Activated CD4-positive, alpha-beta memory T cell treated with anti-CD3 and anti-CD28 coated beads for 36 hours (primary cell): ENCODE measurements at regions not wholly inside any gene's neighbourhood (a gene's known extent, or its start where the extent isn't known, plus 50 kb on each side); places are given as distances from the start of the nearest gene placed in this dataset.

ENCODE experiments used
- CTCF ChIA-PET: fragments of 350-600 bp; sonication (Branson Sonifier 250); formaldehyde crosslinking; loops from one replicate; lab custom pipeline; 2021; ENCODE audit warnings: antibody characterized with exemption, inconsistent platforms; lab: Charles Lee
- POLR2A ChIA-PET: fragments of 350-600 bp; sonication (Branson Sonifier 250); formaldehyde crosslinking; loops from one replicate; lab custom pipeline; 2021; ENCODE audit warnings: antibody characterized with exemption; lab: Charles Lee
- DNase-seq: peaks from one replicate; pipeline ENCODE4 v3.0.0-alpha.2; 2020
- H3K27ac Mint-ChIP-seq: one replicate; pipeline ENCODE4 v1.8.0; 2021; ENCODE audit warnings: mixed read lengths
- H3K27me3 Mint-ChIP-seq: one replicate; pipeline ENCODE4 v1.8.0; 2021; ENCODE audit warnings: mixed read lengths
- H3K36me3 Mint-ChIP-seq: one replicate; pipeline ENCODE4 v1.8.0; 2021; ENCODE audit warnings: mixed read lengths
- H3K4me1 Mint-ChIP-seq: one replicate; pipeline ENCODE4 v1.8.0; 2021; ENCODE audit warnings: low read depth, mixed read lengths
- H3K4me3 Mint-ChIP-seq: one replicate; pipeline ENCODE4 v1.8.0; 2021; ENCODE audit warnings: mild to moderate bottlenecking, mixed read lengths
- H3K9me3 Mint-ChIP-seq: one replicate; pipeline ENCODE4 v1.8.0; 2021; ENCODE audit warnings: mixed read lengths
- intact Hi-C: fragments of 100-400 bp; cut with micrococcal nuclease; formaldehyde crosslinking; loops from one replicate; pipeline ENCODE4 v1.15.1; 2023

DNA sequence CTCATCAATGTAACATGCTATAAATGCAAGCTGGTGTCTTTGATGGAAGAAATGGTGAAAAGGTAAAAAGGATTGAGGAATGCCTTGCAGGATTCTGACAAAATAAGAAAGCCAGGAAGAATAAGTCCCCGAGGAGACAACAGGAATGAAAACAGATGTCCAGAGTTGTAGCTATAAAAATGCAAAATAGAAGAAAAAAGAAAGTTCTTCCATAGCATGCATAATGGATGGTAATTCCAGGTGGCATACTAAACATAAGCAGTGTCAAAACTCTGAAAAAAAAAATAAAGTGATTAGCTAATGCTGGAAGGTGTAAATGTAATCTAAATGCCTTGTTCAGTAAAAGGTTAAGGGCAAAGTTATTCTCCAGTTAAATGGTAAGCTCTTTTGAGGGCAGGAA, 225.9 kb upstream of the CHST9 start:
- intact Hi-C loops, result no loop called here
- H3K36me3 Mint-ChIP-seq, result no peaks in the 10 kb centered on the region
- H3K9me3 Mint-ChIP-seq, result peaks cover 10% of the 10 kb centered on the region
- ChIA-PET CTCF (no interaction called here), POLR2A (no interaction called here)
- no peak overlapping the region for H3K27ac Mint-ChIP-seq
- no peaks in the 10 kb centered on the region for H3K4me1 Mint-ChIP-seq
- no peaks in the 10 kb centered on the region for H3K27me3 Mint-ChIP-seq
- no peak overlapping the region for H3K4me3 Mint-ChIP-seq
- no peak for DNase-seq

GRCh38 chr18:27404855-27405254, 219.7 kb upstream of the CHST9 start:
- no peak overlapping the region for H3K27ac Mint-ChIP-seq
- H3K27me3 Mint-ChIP-seq, result no peaks in the 10 kb centered on the region
- H3K9me3 Mint-ChIP-seq, result peaks cover 17% of the 10 kb centered on the region
- no peak for DNase-seq
- CTCF ChIA-PET, result no interaction called here
- intact Hi-C loops, result no loop called here
- no peaks in the 10 kb centered on the region for H3K4me1 Mint-ChIP-seq
- no peaks in the 10 kb centered on the region for H3K36me3 Mint-ChIP-seq
- POLR2A ChIA-PET, result no interaction called here
- H3K4me3 Mint-ChIP-seq, result no peak overlapping the region

DNA sequence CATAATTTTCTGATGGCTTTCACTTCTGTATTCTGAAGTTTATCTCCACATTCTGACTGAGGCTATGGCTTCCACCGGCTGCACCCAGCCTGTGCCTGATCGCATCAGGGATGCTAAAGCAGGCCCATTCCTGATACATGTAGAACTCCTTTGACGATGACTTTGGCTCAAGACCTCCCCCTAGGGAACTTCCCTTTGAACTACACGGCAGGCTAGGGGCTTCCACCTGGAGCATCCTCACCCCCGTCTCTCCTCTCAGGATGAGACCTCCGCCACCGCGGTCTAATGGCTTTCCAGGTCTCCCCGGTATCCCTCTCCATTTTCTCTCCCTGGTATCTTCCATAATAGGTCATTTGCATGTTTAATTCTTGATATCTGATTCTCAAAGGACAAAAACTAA, 214.9 kb upstream of the CHST9 start:
- no peak for DNase-seq
- Mint-ChIP-seq H3K4me1 (no peaks in the 10 kb centered on the region), H3K9me3 (peaks cover 14% of the 10 kb centered on the region), H3K36me3 (no peaks in the 10 kb centered on the region), H3K27me3 (no peaks in the 10 kb centered on the region), H3K4me3 (no peak overlapping the region), H3K27ac (no peak overlapping the region)
- ChIA-PET CTCF (no interaction called here), POLR2A (no interaction called here)
- intact Hi-C loops, result no loop called here

- ChIA-PET POLR2A (no interaction called here), CTCF (no interaction called here)
- no peak overlapping the region for H3K27ac Mint-ChIP-seq
- H3K36me3 Mint-ChIP-seq, result no peaks in the 10 kb centered on the region
- no peak for DNase-seq
- peaks cover 13% of the 10 kb centered on the region for H3K9me3 Mint-ChIP-seq
- H3K4me1 Mint-ChIP-seq, result no peaks in the 10 kb centered on the region
- H3K27me3 Mint-ChIP-seq, result no peaks in the 10 kb centered on the region
- intact Hi-C loops, result no loop called here
- H3K4me3 Mint-ChIP-seq, result no peak overlapping the region
These were observed 210.6 kb upstream of the CHST9 start for GRCh38 chr18:27395752-27396151.

- Mint-ChIP-seq H3K4me1 (no peaks in the 10 kb centered on the region), H3K27ac (no peak overlapping the region), H3K36me3 (no peaks in the 10 kb centered on the region), H3K27me3 (no peaks in the 10 kb centered on the region), H3K4me3 (no peak overlapping the region), H3K9me3 (peaks cover 9% of the 10 kb centered on the region)
- DNase-seq, result no peak
- intact Hi-C loops, result no loop called here
- ChIA-PET CTCF (no interaction called here), POLR2A (no interaction called here)
These were observed 209.6 kb upstream of the CHST9 start for GRCh38 chr18:27394687-27395086.

GRCh38 chr18:27382567-27383216, 197.6 kb upstream of the CHST9 start:
- intact Hi-C loops, result no loop called here
- Mint-ChIP-seq H3K4me3 (no peak overlapping the region), H3K36me3 (no peaks in the 10 kb centered on the region), H3K27ac (no peak overlapping the region), H3K27me3 (no peaks in the 10 kb centered on the region), H3K9me3 (peaks cover 15% of the 10 kb centered on the region), H3K4me1 (no peaks in the 10 kb centered on the region)
- DNase-seq, result no peak
- POLR2A ChIA-PET, result no interaction called here
- CTCF ChIA-PET, result no interaction called here

DNA sequence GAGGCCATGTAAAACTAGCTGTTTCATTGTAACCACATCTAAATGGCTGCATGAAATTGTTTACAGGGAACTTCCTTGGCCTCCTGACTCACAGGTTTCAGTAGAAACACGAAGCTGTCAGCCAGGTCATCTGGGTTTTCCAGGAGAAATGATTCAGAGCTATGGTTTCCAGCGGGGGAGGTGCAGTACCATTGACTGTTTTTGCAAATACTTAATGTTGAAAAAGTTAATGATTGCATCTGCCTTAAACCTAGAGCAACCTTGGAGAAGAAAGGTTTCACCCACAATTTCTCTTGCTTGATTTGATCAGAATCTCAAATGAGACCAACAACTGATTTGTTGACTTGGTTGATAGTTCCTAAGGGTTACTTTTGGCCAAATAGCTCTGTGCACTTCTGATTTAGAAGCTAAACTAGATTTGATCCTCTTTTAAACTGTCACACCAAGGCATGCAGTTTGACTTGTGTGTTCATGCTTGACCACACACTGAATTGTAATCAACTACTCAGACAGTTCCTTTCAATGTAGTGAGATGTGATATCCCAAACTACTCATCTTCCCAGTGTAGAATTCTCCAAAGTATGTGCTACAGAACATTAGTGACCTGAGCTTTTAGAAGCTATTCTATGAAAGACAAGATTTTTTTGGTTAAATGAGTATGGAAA, 193.5 kb upstream of the CHST9 start:
- peaks cover 10% of the 10 kb centered on the region for H3K9me3 Mint-ChIP-seq

GRCh38 chr18:27377251-27377650, 192.1 kb upstream of the CHST9 start:
- no peak for DNase-seq
- no peaks in the 10 kb centered on the region for H3K4me1 Mint-ChIP-seq
- no peak overlapping the region for H3K27ac Mint-ChIP-seq
- H3K4me3 Mint-ChIP-seq, result no peak overlapping the region
- peaks cover 6% of the 10 kb centered on the region for H3K9me3 Mint-ChIP-seq
- no peaks in the 10 kb centered on the region for H3K27me3 Mint-ChIP-seq
- no peaks in the 10 kb centered on the region for H3K36me3 Mint-ChIP-seq
- intact Hi-C loops, result no loop called here
- POLR2A ChIA-PET, result no interaction called here
- CTCF ChIA-PET, result no interaction called here

More for the DNA sequence above, 193.5 kb upstream of the CHST9 start:
- Mint-ChIP-seq H3K27ac (no peak overlapping the region), H3K4me1 (no peaks in the 10 kb centered on the region), H3K4me3 (no peak overlapping the region), H3K27me3 (no peaks in the 10 kb centered on the region), H3K36me3 (no peaks in the 10 kb centered on the region)
- intact Hi-C loops, result no loop called here
- ChIA-PET CTCF (no interaction called here), POLR2A (no interaction called here)
- peak; percentile 16 for DNase-seq

- POLR2A ChIA-PET, result no interaction called here
- Mint-ChIP-seq H3K9me3 (no peaks in the 10 kb centered on the region), H3K4me1 (no peaks in the 10 kb centered on the region), H3K4me3 (no peak overlapping the region), H3K36me3 (no peaks in the 10 kb centered on the region), H3K27me3 (no peaks in the 10 kb centered on the region), H3K27ac (no peak overlapping the region)
- CTCF ChIA-PET, result no interaction called here
- DNase-seq, result no peak
- intact Hi-C loops, result no loop called here
These were observed 187.3 kb upstream of the CHST9 start for GRCh38 chr18:27372386-27372785.

DNA sequence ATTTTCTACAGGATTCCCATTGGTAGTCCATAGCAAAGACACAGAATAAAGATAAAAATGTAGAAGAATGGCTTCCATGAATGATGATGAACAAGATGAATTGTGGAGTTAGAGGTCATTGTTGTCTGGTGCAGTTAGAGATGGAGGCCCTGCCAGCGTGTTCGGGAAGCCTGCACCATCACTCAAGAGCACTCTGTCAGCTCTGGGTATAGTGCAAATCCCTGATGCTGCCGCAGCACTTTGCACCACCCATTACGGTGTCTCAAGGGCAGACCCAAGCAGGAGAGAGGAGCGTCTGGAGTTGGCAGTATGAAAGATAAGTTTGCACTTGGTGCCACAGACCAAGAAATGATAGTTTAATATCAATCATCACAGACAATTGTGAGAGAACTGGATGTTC, 181.6 kb upstream of the CHST9 start:
- H3K27me3 Mint-ChIP-seq, result no peaks in the 10 kb centered on the region
- DNase-seq, result no peak
- H3K4me1 Mint-ChIP-seq, result no peaks in the 10 kb centered on the region
- intact Hi-C loops, result no loop called here
- ChIA-PET CTCF (no interaction called here), POLR2A (no interaction called here)
- H3K4me3 Mint-ChIP-seq, result no peak overlapping the region
- H3K36me3 Mint-ChIP-seq, result no peaks in the 10 kb centered on the region
- no peak overlapping the region for H3K27ac Mint-ChIP-seq
- H3K9me3 Mint-ChIP-seq, result peaks cover 10% of the 10 kb centered on the region

GRCh38 chr18:27366151-27366550, 181.0 kb upstream of the CHST9 start:
- CTCF ChIA-PET, result no interaction called here
- no peak overlapping the region for H3K4me3 Mint-ChIP-seq

GRCh38 chr18:27363872-27364271, 178.8 kb upstream of the CHST9 start:
- ChIA-PET POLR2A (no interaction called here), CTCF (no interaction called here)
- Mint-ChIP-seq H3K4me1 (no peaks in the 10 kb centered on the region), H3K36me3 (no peaks in the 10 kb centered on the region), H3K9me3 (peaks cover 14% of the 10 kb centered on the region), H3K27ac (no peak overlapping the region), H3K27me3 (no peaks in the 10 kb centered on the region), H3K4me3 (no peak overlapping the region)
- DNase-seq, result no peak
- intact Hi-C loops, result no loop called here

More at GRCh38 chr18:27366151-27366550, 181.0 kb upstream of the CHST9 start:
- POLR2A ChIA-PET, result no interaction called here
- H3K27ac Mint-ChIP-seq, result no peak overlapping the region
- DNase-seq, result no peak
- no peaks in the 10 kb centered on the region for H3K27me3 Mint-ChIP-seq
- intact Hi-C loops, result no loop called here
- H3K9me3 Mint-ChIP-seq, result peaks cover 10% of the 10 kb centered on the region
- H3K4me1 Mint-ChIP-seq, result no peaks in the 10 kb centered on the region
- no peaks in the 10 kb centered on the region for H3K36me3 Mint-ChIP-seq

- H3K4me1 Mint-ChIP-seq, result no peaks in the 10 kb centered on the region
- intact Hi-C loops, result no loop called here
- CTCF ChIA-PET, result no interaction called here
These were observed 176.4 kb upstream of the CHST9 start for GRCh38 chr18:27361477-27361876.

More at GRCh38 chr18:27361477-27361876, 176.4 kb upstream of the CHST9 start:
- no peaks in the 10 kb centered on the region for H3K27me3 Mint-ChIP-seq
- H3K9me3 Mint-ChIP-seq, result peaks cover 17% of the 10 kb centered on the region
- no peak overlapping the region for H3K4me3 Mint-ChIP-seq
- H3K27ac Mint-ChIP-seq, result no peak overlapping the region
- POLR2A ChIA-PET, result no interaction called here
- no peaks in the 10 kb centered on the region for H3K36me3 Mint-ChIP-seq
- no peak for DNase-seq
